NCI-H1092 treated with DMSO at 0.1 percent for 48 hours (cell line): ENCODE measurements at regions not wholly inside any gene's neighbourhood (a gene's known extent, or its start where the extent isn't known, plus 50 kb on each side); places are given as distances from the start of the nearest gene placed in this dataset.
A peak's percentile ranks its signal among the peaks of the same experiment; 100 is the strongest.

Experiments used
- DNase-seq: peaks from one replicate; lab custom pipeline; 2025; lab: John Stamatoyannopoulos, UW

DNA sequence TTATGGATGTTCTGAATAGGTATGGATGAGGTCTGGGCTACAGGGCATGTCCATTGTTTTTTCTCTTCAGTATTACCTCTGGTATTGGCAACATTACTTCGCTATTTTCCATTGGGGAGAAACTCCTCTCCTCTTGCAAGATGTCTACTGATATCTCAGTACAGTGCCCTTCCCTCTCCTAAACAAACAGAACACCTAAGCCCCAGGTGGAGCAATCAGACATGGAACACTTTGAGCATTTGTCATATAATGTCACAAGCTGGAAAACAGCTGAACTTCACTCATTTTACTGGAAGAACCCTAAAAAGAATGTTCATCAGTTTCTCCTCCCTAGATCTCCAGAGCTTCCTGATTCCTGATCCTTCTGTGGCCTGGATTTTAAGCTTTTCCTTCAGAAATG lies 339.8 kb downstream of the FRK start:
- no peak for DNase-seq

DNA sequence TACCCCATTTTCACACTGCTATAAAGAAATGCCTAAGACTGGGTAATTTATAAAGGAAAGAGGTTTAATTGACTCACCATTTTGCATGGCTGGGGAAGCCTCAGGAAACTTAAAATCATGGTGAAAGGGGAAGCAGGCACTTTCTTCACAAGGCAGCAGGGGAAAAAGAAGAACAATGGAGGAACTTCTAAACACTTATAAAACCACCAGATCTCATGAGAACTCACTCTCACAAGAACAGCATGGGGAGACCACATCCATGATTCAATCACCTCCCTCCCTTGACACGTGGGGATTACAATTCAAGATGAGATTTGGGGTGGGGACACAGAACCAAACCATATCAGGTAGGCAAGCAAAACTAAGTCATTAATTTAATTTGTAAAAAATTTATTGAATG lies 343.2 kb downstream of the FRK start:
- DNase-seq: no peak

DNA sequence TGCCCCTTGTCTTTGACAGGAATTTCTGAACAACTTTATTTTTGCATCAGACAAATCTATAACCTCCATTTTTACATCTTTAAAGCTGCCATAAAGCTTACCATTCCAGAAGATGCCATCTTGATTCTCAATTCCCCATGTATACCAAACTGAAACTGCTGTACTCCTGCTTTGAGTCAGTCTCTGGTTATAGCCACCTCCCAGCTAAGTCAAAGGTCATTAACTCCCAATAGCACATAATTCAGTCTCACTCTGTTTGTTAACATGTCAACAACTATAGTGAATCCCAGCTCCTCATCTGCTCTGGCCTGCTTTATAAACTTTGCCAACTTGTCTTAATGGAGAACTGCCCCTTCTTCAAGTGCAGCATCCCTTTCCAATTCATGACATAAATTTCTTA lies 343.6 kb downstream of the FRK start:
- DNase-seq: no peak

DNA sequence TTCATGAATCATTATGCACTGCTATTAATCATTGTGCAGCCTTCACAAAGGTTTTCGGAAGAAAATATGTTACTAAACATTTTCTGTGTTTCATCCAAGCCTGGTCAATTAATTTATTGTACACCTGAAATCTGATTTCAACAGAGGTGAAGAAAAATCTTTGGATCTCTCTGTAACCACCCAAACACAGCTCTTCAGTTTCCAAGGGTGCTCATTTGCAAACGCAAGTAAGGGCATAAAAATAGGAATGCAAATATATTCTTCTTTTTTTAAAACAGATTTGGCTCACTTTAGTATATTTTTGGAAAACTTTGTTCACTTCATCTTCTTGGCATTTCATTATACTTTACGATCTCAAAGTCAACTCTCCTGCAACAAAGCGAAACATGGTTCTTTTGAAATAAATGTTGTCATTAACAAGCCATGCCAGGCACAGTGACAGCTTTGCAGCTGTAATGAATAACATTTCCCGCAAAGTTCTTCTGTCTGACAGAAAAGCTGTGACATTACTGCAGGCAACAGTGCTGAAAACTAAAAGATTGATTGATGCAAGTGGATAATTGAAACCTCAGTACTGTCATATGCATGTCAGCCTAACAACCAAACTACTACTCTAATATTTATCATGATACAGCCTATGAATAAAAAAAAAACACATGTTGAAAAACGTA lies 348.3 kb downstream of the FRK start:
- DNase-seq: no peak

DNA sequence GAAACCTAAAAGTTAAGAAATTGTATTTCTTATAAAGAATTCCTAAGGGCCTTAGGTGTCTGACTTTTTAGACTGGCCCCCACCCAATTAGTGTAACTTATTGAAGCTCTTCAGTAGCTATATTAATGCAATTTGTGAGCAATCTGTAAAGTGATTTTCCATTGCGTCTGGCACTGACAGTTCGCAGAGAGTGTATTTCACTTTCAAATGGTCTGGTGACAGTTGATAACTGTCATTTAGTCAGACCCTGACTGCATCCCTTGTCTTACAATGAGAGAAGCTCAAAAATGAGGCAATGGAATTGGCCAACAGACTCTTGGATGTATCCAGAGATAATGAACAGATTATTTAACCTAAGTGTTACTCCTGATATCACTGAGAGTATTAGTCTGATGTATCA lies 351.8 kb downstream of the FRK start:
- DNase-seq: no peak

DNA sequence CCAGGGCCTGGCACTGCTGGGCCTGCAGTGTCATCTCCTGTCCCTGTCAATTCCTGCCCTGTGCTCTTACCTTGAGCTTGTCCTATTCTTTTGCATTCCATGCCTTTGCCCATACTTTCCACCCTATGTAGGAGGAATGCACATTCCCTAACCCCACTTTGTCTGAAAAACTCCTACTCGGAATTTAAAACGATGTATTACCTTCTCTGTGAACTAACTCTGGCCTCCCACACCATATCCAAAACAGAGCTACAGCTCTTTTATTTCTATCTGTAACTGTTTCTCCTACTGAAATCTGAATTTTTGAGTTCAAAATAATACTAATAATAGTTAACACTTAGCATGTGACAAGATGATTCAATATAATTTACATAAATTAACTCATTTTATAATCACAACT lies 353.7 kb downstream of the FRK start:
- DNase-seq: no peak

DNA sequence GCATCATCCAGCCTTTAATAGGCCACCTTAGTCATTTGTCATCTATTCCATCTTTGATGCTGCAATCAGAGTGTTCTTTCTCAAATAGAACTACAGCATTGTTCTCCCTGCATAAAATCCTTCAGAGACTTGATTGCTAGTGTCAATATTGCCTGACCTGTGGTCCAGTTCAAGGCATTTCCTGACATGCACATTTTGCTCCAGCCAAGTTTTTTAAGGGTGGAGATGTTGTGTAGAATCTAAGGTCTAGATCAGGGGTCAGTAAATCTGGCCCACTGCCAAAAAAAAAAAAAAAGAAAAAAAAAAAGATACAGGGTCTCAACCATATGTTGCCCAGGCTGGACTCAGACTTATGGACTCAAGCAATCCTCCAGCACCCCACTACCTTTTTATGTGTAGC lies 354.4 kb downstream of the FRK start:
- DNase-seq: no peak

DNA sequence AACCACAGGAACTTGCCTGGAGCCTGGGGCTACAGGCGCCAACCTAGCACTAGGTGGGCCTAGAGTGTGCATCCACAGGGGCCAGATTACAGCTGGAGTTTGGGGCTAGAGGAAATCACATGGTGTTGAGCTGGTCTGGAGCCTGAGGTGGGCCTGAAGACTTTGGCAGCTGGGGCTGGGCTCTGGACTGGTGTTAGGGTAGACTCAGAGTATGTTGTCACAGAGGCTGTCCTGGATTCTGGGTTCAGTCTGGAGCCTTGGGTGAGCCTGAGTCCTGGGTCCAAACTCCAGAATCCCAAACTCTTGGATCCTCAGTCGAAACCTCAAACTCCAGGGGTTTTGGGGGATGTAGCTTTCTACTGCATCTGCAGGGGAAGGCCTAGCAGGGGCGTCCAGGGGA lies 356.7 kb downstream of the FRK start:
- no peak for DNase-seq

DNA sequence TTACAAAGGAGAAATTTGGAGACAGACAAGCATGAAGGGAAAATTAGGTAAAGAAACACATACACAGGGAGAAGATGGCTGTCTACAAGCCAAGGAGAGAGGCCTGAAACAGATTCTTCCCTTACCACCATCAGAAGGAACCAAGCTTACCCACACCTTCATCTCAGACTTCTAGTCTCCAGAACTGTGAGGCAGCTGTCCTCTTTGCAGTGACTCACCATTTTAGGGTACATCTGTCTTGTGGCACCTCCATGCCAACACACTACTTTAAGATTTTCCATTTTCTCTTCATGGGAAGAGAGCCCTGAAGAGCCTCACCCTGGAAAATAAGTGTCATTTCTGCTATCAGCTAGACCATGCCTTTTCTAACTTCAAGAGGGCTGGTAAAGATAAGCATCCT lies 369.3 kb downstream of the FRK start:
- no peak for DNase-seq

DNA sequence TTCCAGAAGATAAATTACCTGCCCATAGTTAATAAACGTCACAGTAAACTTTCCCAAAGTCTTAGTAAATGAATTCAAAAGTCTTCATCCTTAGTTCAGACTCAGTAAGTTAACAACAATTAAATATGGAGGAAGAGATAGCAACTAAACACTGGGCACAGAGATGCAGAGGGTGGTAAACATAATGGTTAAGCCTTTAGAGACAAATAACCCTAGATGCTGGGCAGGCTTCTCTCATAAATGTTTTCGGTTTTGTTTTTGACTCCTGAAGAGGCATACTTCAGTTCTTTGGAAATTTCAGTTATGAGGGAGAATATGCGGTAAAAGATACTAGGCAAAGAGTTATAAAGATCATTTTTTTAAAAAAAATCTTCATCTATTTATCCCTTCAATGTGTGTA lies 369.8 kb downstream of the FRK start:
- DNase-seq: no peak

DNA sequence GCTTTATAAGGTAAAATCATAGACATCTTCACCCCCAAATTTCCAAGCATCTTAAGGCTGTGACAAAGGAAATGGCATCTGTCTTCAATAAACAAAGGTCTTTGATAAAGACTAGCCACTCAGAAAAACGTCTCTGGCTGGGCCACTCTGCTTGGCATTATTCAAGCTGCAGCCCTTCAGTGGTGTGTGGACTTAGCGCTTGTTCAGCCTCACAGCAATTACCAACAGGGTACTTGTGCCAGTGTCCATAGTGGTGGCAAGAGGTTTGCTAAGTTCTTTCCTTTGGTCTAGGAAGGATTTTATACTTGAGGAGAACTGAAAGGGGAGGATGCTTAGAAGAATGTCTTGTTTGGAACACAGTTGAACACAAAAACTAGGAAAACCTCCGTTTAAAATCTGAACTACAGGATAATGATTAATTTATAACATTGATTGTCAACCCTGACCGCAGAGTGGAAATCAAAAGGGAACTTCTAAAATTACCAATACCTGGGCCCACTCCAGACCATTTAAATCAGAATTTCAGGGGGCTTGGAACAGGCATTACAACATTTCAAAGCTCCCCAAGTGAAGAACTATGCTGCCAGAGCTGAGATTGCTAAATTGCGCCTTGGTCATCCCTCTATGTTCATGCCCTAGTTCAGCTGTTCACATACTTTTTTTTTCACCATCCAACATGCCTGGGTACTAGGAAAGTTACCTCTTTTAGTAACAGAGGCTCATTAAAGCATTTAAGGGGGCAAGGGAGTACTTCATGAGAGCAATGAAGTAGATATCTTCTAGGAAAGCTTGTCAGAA lies 378.5 kb downstream of the FRK start:
- no peak for DNase-seq

DNA sequence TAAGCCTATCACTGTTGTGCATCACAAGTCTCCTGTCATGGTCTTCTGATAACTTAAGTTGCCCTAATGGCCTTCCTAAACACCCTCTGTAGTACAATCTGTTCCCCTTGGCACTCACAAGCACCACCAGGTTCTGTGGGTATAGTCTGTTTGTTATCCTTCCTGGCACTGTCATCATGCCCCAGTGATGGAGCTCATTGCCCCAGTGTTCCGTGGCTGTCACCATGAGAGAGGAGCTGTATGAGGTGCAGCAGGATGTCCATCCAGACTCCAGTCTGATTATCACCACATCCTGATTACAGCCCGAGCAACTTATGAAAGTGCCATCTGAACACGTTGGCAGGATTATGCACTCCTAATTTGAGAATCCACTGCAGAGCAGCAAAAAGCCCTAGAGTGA lies 380.1 kb downstream of the FRK start:
- no peak for DNase-seq

DNA sequence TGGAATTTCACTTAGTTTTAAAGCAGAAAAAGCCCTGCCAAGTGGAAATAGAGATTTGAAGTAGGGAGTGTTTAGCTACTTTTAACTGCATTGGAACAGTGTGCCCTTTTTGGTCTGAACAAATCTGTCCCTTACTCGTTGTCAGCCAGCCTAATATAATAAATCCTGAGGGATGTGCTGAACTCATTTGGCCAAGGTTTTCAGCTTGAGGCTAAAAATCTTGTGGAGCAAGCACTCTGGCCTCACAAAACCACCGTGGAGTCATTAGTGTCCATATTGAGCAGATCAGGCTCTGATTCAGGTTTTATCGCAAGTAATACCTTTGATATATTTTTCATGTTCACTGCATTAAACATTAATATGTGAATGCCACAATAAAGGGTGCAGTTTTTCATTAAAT lies 383.5 kb downstream of the FRK start:
- DNase-seq: no peak

DNA sequence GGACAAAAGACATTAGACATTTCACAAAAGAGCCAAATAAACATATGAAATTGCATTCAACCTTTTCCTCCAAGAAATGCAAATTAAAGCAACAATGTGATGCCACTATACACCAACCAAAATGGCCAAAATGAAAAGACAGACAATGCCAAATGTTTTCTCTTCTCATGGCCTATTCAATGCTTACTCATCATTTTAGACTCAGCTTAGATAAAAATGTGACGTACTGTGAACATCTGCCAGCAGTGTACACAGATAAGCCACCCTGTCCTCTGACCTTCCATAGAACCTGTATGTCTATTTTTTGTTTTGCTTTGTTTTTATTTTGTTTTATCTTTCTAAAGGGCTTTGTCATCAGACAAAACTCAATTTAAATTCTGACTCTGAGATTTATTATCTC lies 385.2 kb downstream of the FRK start:
- DNase-seq: no peak

DNA sequence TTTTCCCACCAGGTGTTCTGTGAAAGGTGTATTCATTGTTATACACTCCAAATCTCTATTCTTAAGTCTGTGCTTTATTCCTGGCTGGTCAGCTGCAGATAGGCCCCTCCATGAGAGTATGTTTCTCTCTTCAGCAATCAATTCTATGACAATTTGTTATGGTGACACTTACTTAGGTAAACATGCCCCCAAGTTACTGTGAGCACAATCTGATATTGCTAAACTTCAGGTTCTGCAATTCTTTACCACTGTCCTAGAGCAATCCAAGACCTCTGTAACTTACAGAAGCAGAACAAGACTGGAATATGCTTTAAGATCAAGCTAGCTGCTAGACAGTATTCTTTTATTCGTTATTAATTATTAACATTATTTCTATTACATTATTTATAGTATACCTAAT lies 391.9 kb downstream of the FRK start:
- DNase-seq: no peak

DNA sequence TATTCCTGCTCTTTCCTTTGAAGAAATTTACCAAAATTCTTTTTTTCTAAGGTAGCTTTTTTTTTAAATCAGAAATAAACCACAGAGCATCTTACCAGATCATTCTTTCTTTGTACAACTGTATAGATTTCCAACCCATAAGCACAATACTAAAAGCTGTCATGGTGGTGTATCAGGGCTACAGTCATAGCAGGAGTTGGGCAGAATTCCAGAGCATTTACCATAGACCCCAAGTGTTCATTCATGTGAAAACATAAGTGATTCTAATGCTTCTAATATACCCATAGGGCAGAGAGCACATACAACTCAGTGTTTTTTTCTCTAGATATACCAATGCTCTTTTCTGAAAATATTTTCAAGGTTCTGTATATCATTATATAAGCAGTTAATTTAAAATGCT lies 392.5 kb downstream of the FRK start:
- DNase-seq: peak; percentile 7

DNA sequence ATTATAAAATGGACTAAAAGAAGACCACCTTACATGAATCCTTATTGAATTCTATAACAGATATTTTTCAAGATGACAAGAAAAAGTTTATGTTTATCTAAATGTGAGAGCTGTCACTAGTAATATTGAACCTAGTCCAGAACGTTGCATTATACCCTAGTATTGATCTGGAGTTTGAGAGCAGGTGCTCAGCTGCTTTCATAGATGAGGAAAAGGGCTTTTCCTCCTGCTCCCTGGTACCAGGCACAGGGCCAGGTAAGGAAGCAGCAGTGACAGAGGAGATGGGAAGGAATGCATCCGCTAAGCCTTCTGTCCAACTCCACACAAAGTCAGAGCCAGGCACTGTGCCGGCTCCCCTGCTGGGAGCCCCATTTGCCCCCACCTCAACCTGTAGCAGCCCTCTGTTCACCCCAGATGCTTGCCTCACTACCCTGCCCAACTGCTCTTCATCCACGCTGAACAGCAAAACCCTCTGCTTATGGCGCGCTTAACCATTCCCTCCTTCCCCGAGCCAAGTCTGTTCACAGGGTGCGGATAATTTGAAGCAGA lies 393.1 kb downstream of the FRK start:
- peak; percentile 61 for DNase-seq

DNA sequence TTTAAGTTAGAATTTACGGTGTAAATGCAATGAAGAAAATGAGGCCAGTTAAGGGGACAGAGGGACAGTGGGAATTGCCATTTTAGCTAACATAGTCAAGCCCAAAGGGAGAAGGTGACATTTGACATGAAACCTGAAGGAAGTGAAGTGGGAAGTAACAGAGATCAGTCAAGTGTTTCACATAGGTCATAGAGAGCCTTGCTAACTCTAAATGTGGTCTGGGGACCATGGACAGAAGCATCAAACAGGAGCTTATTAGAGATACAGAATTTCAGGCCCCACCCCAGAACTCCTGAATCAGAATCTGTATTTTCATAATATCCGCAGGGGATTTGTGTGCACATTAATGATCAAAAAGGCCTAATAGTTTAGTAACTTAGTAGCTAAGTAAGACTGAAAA lies 393.7 kb downstream of the FRK start:
- DNase-seq: no peak

DNA sequence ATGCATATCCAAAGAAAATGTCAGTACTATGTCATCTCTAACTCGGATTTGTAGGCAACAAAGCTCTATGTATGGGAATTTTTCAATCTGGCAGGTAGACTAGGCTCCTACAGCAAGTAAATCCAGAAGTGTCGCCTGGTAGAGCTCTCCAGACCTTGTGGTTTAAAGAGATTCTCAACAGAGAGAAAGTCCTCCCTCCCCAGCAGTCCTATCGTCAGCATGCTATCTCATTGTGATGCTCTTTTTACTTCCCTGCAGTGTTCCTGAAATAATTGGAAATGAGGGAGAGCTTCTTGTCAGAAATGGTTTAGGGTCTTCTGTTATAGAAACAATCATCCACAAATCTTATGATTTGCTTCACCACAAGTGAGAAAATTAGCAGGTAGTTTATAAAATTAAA lies 395.4 kb downstream of the FRK start:
- DNase-seq: no peak

DNA sequence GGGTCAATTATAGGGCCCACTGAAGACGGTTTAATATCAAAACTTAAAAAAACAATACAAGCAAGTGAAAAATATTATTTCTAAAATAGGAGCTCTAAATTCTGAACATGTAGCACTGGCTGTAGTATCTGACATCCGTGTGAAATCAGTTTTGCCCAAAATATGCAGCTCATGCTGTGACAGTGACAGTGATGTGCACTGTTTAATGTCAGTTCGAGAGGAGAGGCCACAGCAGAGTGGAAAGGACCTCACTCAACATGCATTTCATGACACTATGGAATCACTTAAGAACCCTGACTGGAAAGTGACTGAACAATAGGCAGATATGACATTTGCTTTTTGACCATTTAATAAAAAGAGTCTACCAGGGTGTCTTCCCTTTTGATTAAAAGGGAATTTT lies 397.0 kb downstream of the FRK start:
- no peak for DNase-seq

DNA sequence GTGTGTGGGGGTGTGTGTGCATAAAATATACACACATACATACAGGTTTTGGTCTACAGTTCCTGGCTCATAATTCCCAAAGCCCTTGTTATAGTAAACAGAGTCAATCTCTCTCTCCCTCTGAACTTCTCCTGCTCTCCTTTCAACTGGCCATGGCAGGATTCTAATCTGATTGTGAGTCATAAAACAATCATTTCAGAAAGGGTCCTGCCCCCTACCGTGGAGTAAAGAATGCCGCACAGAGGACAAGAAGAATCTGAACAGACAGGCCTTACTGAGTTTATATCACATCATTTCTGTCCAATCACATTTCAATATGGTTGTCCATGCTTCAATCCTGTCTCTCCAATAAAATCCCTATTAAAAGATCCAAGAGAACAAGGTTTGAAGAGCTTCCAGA lies 416.9 kb downstream of the FRK start:
- DNase-seq: no peak

DNA sequence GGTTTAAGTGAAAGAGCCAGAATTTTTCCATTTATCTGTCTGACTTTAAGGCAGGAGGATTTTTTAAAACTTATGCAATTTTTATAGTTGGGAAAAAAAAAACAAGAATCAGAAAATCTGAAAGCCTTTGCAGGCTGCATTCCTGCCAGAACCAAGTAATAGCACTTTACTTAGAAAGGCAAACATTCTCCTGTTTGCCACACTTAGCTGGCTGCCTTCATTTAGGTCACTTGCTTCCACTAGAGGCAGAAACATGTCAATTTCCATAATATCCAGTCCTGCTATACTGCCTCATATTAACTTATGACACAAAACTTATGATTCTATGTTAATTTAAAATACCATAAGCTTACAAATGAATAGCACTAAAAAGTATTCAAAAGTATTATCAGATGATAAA lies 425.8 kb downstream of the FRK start:
- no peak for DNase-seq

DNA sequence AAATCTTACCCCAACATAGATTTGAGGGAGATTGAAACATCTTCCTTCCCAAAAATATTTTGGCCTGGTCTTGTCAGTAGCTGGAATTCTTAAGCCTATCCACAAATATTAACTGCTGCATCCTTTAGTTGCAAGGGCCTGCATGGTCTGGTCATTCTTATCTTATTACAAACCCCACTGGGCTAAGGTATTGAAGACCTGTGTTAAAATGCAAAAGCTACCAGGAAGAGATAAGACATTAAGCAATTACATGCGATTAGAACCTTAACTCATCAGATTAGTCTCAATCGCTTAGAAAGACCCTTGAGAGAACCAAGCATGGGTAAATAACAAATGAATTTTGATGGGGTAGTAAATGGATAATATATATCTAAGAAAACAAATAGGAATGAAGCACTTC lies 426.6 kb downstream of the FRK start:
- DNase-seq: no peak

DNA sequence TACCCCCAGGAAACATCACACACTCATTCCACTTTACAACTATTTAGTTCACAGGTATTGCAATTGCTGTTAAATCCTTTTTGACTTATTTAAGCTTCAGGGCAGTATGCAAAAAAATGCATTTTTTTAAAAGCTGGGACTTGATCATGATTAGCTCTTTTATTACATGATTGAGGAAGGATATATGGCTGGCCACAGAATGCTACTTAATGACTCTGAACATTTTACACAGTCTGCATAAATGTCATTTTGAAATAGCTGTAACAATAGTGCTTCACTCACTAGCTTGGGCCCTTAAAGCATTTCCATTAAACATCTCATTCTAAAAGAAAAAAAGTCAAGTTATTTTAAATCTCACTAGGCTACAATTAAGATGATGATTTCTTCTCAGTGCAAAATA lies 429.7 kb downstream of the FRK start:
- no peak for DNase-seq
